CD4-positive, alpha-beta T cell (primary cell): ENCODE measurements at regions not wholly inside any gene's neighbourhood (a gene's known extent, or its start where the extent isn't known, plus 50 kb on each side); places are given as distances from the start of the nearest gene placed in this dataset.

Experiments
- ATAC-seq: fragments of 200-7000 bp; cut with Tn5 transposase; one replicate; pipeline ENCODE4 v1.10.0; 2022; ENCODE audit warnings: mild to moderate bottlenecking; ENCODE audit not compliant: poor library complexity
- CTCF ChIA-PET: fragments of 350-600 bp; sonication (Branson Sonifier 250); formaldehyde crosslinking; loops from one replicate; lab custom pipeline; 2021; ENCODE audit warnings: antibody characterized with exemption, inconsistent platforms; lab: Charles Lee
- POLR2A ChIA-PET: fragments of 350-600 bp; sonication (Branson Sonifier 250); formaldehyde crosslinking; loops from one replicate; lab custom pipeline; 2021; ENCODE audit warnings: antibody characterized with exemption, inconsistent platforms; lab: Charles Lee
- DNase-seq, 14 experiments: peaks; one replicate each; pipeline ENCODE4 v3.0.0-alpha.2; 2013 to 2020; ENCODE audit warnings: mixed read lengths in 2 of 14
- H3K27ac ChIP-seq, 2 donors: one replicate each; pipeline versions ENCODE4 v1.5.1 to v1.7.0; 2013; ENCODE audit warnings: low read length in 2 of 2, low read depth in 1 of 2, mild to moderate bottlenecking in 1 of 2
- H3K27me3 ChIP-seq, 2 experiments: 1 replicate in 1 of 2; 2 replicates in 1 of 2; pipeline versions ENCODE4 v1.6.1 to v1.7.0; 2013; ENCODE audit warnings: low read length in 2 of 2, control low read depth in 1 of 2, mild to moderate bottlenecking in 1 of 2, moderate library complexity in 1 of 2; ENCODE audit not compliant: insufficient read depth in 2 of 2, control insufficient read depth in 1 of 2
- H3K36me3 ChIP-seq: one replicate; pipeline ENCODE4 v1.6.1; 2013; ENCODE audit warnings: low read length, control low read depth; ENCODE audit not compliant: insufficient read depth
- H3K4me1 ChIP-seq: one replicate; pipeline ENCODE4 v1.6.1; 2013; ENCODE audit warnings: low read length, control low read depth; ENCODE audit not compliant: insufficient read depth
- H3K4me3 ChIP-seq: one replicate; pipeline ENCODE4 v1.5.1; 2013; ENCODE audit warnings: mild to moderate bottlenecking, low read length, moderate library complexity
- H3K9me3 ChIP-seq, 2 experiments: 1 replicate in 1 of 2; 2 replicates in 1 of 2; pipeline versions ENCODE4 v1.6.1 to v1.7.0; 2013; ENCODE audit warnings: low read length in 2 of 2, mild to moderate bottlenecking in 2 of 2, control low read depth in 1 of 2, moderate library complexity in 1 of 2; ENCODE audit not compliant: control insufficient read depth in 1 of 2, insufficient read depth in 1 of 2
- H3K27ac Mint-ChIP-seq: one replicate; pipeline ENCODE4 v1.8.0; 2020; ENCODE audit warnings: mixed read lengths
- H3K27me3 Mint-ChIP-seq: one replicate; pipeline ENCODE4 v1.8.0; 2021; ENCODE audit warnings: mixed read lengths
- H3K36me3 Mint-ChIP-seq: one replicate; pipeline ENCODE4 v1.8.0; 2021; ENCODE audit warnings: low read depth, mixed read lengths
- H3K4me1 Mint-ChIP-seq: one replicate; pipeline ENCODE4 v1.8.0; 2021; ENCODE audit warnings: low read depth, mixed read lengths
- H3K4me3 Mint-ChIP-seq: one replicate; pipeline ENCODE4 v1.8.0; 2020; ENCODE audit warnings: mild to moderate bottlenecking, mixed read lengths
- H3K9me3 Mint-ChIP-seq: one replicate; pipeline ENCODE4 v1.8.0; 2020; ENCODE audit warnings: mixed read lengths
- intact Hi-C, 2 experiments: fragments of 100-400 bp; cut with DNase I in 1 of 2; cut with micrococcal nuclease in 1 of 2; formaldehyde crosslinking; loops; one replicate each; pipeline versions ENCODE4 v1.15.1 to v1.9.0; 2023 to 2025; cut with DNase I, micrococcal nuclease
- TF ChIP-seq, protein P1 (sequence below): fragments of 200-600 bp; IDR thresholded peaks from one replicate; pipeline ENCODE4 v1.8.0; 2022; ENCODE audit warnings: antibody characterized with exemption, mild to moderate bottlenecking

DNA sequence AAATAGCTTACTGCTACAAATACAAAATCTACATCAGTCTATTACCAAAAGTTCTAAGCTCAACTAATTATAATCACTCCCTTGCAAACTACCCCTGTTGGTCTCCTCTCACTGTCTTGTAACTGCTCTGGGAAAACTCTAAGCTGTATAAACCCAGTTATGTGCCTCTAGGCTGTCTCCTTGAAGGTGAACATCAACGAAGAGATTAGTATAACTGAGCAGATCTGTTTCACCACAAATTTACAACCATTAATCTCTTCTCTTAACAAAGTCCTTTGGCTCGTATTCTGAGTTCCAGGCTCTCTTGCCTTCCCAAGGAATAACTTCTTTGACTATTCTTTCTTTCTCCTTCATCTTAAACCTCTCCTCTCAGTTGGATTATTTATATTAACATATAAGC, 84.4 kb upstream of the PRMT6 start:
- Mint-ChIP-seq H3K36me3 (no peaks in the 10 kb centered on the region), H3K4me3 (no peak overlapping the region), H3K27me3 (peaks cover 3% of the 10 kb centered on the region), H3K27ac (no peak overlapping the region), H3K9me3 (no peaks in the 10 kb centered on the region), H3K4me1 (no peaks in the 10 kb centered on the region)
- ATAC-seq (no peak), DNase-seq (no peak)
- Histone ChIP-seq H3K4me1 (no peaks in the 10 kb centered on the region), H3K4me3 (no peak overlapping the region), H3K9me3 (no peaks in the 10 kb centered on the region), H3K27me3 (no peaks in the 10 kb centered on the region), H3K27ac (no peak overlapping the region), H3K36me3 (no peaks in the 10 kb centered on the region)
- TF ChIP-seq, protein P1, sequence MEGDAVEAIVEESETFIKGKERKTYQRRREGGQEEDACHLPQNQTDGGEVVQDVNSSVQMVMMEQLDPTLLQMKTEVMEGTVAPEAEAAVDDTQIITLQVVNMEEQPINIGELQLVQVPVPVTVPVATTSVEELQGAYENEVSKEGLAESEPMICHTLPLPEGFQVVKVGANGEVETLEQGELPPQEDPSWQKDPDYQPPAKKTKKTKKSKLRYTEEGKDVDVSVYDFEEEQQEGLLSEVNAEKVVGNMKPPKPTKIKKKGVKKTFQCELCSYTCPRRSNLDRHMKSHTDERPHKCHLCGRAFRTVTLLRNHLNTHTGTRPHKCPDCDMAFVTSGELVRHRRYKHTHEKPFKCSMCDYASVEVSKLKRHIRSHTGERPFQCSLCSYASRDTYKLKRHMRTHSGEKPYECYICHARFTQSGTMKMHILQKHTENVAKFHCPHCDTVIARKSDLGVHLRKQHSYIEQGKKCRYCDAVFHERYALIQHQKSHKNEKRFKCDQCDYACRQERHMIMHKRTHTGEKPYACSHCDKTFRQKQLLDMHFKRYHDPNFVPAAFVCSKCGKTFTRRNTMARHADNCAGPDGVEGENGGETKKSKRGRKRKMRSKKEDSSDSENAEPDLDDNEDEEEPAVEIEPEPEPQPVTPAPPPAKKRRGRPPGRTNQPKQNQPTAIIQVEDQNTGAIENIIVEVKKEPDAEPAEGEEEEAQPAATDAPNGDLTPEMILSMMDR, result no peak
- CTCF ChIA-PET, result no interaction called here
- intact Hi-C loops, result no loop called here
- POLR2A ChIA-PET, result no interaction called here

DNA sequence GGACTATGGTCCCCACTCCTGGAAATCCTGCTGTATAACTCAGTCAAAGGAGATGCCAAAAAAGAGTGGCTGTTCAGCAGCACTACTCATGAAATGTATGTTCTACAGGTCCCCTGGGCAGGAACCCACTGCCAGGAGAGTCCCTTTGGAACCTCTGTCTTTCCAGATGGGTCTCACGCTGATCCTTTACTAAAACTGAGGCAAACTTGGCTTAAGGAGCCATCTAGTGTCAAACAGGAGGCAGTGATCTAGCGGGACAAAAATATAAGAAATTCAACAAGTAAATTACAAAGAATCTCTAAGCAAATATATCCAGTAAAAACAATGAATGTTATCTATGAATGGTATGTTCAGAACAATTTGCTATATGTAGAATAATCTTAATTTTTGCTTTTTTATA, 80.5 kb upstream of the PRMT6 start:
- Histone ChIP-seq H3K4me1 (no peaks in the 10 kb centered on the region), H3K36me3 (no peaks in the 10 kb centered on the region), H3K27me3 (no peaks in the 10 kb centered on the region), H3K9me3 (no peaks in the 10 kb centered on the region), H3K27ac (no peak overlapping the region), H3K4me3 (no peak overlapping the region)
- Mint-ChIP-seq H3K27ac (no peak overlapping the region), H3K4me3 (no peak overlapping the region), H3K4me1 (no peaks in the 10 kb centered on the region), H3K36me3 (no peaks in the 10 kb centered on the region), H3K9me3 (no peaks in the 10 kb centered on the region), H3K27me3 (peaks cover 7% of the 10 kb centered on the region)
- DNase-seq, result no peak
- POLR2A ChIA-PET, result no interaction called here
- no peak for ATAC-seq
- intact Hi-C loops, result no loop called here
- TF ChIP-seq, protein P1, result no peak
- CTCF ChIA-PET, result no interaction called here

DNA sequence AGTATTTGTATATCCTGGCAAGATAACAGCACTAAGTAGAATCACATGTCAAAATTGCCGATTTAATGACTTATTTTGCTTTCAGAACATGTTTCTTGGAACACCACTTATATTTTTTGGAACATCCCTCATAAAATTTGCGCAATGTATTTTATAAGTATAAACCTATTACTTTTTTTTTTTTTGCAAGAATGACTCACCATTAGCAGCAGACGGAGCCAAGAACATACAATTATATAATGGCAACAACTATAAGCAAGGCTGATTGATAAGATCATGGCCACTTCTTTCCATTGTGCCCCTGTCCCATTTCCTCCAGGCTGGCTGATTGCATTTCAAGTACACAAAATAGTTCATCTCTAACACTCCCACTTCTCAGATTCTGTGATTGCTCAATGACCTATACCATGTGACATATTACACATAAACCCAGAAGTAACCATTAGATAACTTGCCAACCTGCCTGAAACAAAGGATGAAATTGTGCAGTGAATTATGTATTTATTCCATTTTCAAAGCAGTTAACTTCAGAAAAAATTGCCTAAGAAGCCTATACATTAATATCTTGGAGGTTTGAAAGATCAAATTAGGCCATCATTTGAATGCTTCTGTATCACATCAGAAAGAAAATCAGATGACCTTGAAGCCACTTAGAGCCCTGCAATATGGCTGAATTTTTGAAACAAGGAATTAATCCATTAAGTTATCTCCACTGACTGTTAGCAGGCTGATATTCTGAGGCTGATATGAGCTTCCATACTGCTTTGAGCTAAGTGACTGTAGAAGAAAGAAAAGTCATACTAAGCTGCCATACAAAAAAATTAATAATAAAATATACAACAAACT, 77.8 kb upstream of the PRMT6 start:
- Histone ChIP-seq H3K4me1 (no peaks in the 10 kb centered on the region), H3K36me3 (no peaks in the 10 kb centered on the region), H3K4me3 (no peak overlapping the region), H3K27me3 (no peaks in the 10 kb centered on the region), H3K27ac (no peak overlapping the region), H3K9me3 (no peaks in the 10 kb centered on the region)
- no peaks in the 10 kb centered on the region for H3K4me1 Mint-ChIP-seq
- peaks cover 7% of the 10 kb centered on the region for H3K27me3 Mint-ChIP-seq
- CTCF ChIA-PET, result no interaction called here
- intact Hi-C loops, result no loop called here
- POLR2A ChIA-PET, result no interaction called here
- no peak for ATAC-seq
- H3K9me3 Mint-ChIP-seq, result no peaks in the 10 kb centered on the region
- H3K4me3 Mint-ChIP-seq, result no peak overlapping the region
- no peak for DNase-seq
- TF ChIP-seq, protein P1, result no peak
- no peak overlapping the region for H3K27ac Mint-ChIP-seq
- no peaks in the 10 kb centered on the region for H3K36me3 Mint-ChIP-seq
